SU-DHL-6 (cell line): ENCODE measurements at regions not wholly inside any gene's neighbourhood (a gene's known extent, or its start where the extent isn't known, plus 50 kb on each side); places are given as distances from the start of the nearest gene placed in this dataset.

Experiments
- EZH2phosphoT487 ChIP-seq: fragments of 200-600 bp; sonication (generic), shearing (Covaris generic); conservative IDR thresholded peaks from 2 replicates; pipeline ENCODE4 v1.6.1; 2018; ENCODE audit warnings: mild to moderate bottlenecking, antibody characterized with exemption, low read length, moderate library complexity, mixed read lengths
- TF ChIP-seq, protein P1 (sequence below): fragments of 200-600 bp; sonication (generic); IDR thresholded peaks from one replicate; pipeline ENCODE4 v1.5.1; 2017; ENCODE audit warnings: antibody characterized with exemption, mild to moderate bottlenecking, low read length, moderate library complexity; ENCODE audit not compliant: insufficient read depth, poor library complexity, severe bottlenecking

- TF ChIP-seq, protein P1, sequence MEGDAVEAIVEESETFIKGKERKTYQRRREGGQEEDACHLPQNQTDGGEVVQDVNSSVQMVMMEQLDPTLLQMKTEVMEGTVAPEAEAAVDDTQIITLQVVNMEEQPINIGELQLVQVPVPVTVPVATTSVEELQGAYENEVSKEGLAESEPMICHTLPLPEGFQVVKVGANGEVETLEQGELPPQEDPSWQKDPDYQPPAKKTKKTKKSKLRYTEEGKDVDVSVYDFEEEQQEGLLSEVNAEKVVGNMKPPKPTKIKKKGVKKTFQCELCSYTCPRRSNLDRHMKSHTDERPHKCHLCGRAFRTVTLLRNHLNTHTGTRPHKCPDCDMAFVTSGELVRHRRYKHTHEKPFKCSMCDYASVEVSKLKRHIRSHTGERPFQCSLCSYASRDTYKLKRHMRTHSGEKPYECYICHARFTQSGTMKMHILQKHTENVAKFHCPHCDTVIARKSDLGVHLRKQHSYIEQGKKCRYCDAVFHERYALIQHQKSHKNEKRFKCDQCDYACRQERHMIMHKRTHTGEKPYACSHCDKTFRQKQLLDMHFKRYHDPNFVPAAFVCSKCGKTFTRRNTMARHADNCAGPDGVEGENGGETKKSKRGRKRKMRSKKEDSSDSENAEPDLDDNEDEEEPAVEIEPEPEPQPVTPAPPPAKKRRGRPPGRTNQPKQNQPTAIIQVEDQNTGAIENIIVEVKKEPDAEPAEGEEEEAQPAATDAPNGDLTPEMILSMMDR = no peak
- no peak for TF ChIP-seq EZH2phosphoT487
Measured at GRCh38 chr6:120005292-120005976, 655.9 kb upstream of the MAN1A1 start.
